ENCODE measurements at regions not wholly inside any gene's neighbourhood (a gene's known extent, or its start where the extent isn't known, plus 50 kb on each side); places are given as distances from the start of the nearest gene placed in this dataset.

- DNase-seq: no peak
Observed at GRCh38 chr1:195158091-195158490, 1450.1 kb downstream of the KCNT2 start.

DNA sequence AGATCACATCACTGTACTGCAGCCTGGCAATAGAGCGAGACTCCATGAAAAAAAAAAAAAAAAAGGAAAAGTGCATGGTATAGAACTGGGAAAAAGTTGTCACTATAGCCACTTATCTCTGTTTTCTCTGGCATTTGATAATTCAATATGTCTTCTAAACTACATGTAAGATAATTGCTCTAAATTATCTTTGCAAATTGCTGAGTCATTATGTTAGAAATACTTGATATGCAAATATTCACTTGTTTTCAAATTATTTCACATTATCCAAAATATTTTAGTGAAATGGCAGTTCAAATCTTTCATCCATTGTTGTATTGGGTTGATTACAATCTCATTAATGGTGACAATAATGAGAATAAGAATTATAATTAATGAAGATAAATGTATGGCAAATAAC is 1455.1 kb downstream of the KCNT2 start:
- no peak for DNase-seq

- DNase-seq: no peak
Observed at GRCh38 chr1:195150768-195151167, 1457.5 kb downstream of the KCNT2 start.

DNA sequence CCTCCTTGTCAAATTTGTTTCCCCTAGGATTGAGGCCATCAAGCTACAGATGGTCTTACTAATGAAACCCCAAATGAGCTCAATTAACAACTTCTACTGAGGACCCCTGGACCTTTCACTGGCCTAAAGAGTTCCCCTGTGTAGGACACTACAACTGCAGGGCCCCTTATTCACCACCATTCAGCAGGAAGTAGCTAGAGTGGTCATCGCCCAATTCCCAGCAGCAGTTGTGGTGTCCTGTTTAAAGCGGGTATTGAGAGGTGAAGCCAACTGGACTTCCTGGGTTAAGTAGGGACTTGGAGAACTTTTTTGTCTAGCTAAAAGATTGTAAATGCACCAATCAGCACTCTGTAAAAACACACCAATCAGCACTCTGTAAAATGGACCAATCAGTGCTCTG is 1466.9 kb downstream of the KCNT2 start:
- DNase-seq: no peak

DNA sequence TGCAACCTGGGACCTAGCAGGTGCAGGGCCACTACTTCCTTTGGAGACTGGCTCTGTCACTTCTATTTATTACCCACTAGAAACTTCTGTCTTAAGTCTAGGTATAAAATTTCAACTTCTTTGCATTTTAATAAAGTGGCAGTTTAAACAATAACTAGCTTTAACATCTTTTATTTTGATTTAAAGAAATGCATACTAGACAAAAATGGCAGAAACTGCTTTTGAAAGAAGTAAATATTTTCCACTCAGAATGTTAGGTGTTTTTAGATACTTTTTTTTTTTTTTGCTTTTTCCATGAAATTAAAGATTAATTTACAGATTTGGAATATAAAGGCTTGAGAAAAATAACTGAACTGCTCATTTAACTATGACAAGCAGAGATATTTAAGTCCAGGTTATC is 1477.6 kb downstream of the KCNT2 start:
- no peak for DNase-seq

DNA sequence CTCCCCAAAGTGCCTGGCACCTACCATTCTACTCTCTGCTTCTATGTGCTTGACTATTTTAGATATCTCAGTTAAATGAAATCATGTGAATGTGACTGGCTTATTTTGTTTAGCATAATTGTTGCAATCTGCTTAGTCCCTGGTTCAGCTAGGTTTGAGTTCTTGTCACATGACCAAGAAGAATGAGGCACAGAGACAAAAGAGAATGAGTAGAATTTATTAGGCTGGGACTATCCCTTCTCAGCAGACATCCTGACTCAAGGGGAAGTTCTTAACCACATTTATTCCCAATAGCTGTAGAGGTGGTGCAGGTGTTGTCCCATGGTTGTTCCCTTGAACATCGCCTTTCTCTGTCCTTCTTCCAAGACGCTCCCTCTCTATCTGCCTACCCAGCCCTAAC is 1485.7 kb downstream of the KCNT2 start:
- no peak for DNase-seq

DNA sequence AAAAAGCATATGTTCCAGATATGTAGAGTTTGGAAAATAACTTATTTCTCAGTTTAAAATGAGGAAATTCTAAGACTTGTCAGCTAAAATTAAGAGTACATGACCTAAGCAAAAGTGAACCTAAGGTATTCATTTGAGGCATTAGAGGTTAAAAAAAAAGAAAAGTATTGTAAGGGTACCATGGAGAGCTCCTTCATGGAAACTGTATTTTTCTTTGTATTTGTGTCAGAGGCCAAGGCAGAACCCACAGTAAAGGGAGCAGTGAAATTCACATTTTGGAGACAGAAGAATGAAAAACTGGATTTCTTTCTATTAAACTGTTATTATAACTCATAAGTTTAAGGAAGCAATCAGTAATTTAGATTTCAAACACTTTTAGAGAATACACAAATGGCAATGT is 1494.8 kb downstream of the KCNT2 start:
- DNase-seq: no peak

GRCh38 chr1:195105773-195106172 is 1502.5 kb downstream of the KCNT2 start:
- DNase-seq: no peak

- DNase-seq: no peak
Observed at GRCh38 chr1:195105281-195105680, 1503.0 kb downstream of the KCNT2 start.

GRCh38 chr1:195097316-195097715 is 1510.9 kb downstream of the KCNT2 start:
- no peak for DNase-seq

- DNase-seq: no peak
Observed at GRCh38 chr1:195096051-195096521, 1512.2 kb downstream of the KCNT2 start.

DNA sequence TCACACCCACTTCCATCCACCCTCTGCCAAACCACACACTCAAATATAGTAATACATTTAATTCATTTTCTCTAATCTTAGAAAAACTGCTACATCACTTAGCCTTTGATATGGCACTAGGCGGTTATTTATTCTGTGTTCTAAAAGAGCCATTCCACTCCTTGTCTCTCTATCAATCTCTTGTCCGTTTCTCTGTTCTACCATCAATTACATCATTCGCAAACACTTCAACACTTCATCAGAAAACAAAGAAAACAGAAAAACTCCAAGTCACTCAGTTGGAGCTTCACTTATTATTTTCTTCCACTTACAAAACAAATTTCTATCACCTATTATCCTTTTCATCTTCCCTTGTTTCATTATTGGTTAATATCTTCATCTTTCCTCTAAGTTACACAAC is 1523.0 kb downstream of the KCNT2 start:
- DNase-seq: no peak

- no peak for DNase-seq
Observed at GRCh38 chr1:195082183-195082582, 1526.1 kb downstream of the KCNT2 start.

- no peak for DNase-seq
Observed at GRCh38 chr1:195076682-195077081, 1531.6 kb downstream of the KCNT2 start.

GRCh38 chr1:195075973-195076372 is 1532.3 kb downstream of the KCNT2 start:
- no peak for DNase-seq

DNA sequence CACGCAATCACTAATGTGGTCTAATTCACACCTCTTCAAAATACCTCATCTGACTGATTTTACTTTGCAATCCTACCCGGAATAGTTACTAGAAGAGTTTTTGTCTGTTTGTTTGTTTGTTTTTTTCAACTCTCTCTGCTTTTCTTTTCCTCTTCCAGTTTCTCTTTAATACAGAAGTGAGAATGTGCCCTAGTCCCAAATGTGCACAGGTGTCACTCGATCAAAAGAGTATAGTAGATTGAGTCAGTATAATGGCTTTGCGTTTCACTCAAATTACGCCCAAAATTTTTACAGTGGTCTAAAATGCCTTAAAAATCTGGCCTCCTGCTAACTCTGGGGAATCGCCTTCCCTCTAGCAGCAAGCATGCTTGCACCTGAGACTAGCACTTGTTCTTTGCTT is 1536.8 kb downstream of the KCNT2 start:
- DNase-seq: no peak

GRCh38 chr1:195065437-195065836 is 1542.8 kb downstream of the KCNT2 start:
- DNase-seq: no peak

DNA sequence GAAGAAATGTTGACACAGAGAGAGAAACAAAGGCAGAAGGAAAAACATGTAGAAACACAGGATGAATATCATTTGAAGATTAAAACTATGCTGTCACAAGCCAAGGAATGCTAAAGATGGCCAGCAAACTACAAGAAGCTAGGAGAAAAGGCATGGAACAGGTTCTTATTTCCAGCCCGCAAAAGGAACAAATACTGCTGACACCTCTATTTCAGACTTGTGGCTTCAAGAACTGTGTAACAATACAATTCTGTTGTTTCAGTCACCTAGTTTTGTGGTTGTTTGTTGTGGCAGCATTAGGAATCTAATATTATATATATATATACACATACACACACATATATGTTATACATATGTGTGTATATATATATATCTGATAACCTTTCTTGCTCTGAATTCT is 1543.9 kb downstream of the KCNT2 start:
- DNase-seq: no peak

DNA sequence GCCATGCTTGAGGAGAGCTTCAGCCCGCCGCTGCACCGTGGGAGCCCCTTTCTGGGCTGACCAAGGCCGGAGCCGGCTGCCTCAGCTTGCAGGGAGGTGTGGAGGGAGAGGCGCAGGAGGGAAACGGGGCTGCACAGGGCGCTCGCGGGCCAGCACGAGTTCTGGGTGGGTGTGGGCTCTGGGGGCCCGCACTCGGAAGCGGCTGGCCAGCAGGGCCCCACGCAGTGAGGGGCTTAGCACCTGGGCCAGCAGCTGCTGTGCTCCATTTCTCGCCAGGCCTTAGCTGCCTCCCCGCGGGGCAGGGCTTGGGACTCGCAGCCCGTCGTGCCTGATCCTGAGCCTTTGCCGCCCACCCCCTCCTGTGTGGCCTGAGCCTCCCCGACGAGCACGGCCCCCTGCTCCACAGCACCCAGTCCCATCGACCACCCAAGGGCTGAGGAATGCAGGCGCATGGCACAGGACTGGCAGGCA is 1554.0 kb downstream of the KCNT2 start:
- no peak for DNase-seq

DNA sequence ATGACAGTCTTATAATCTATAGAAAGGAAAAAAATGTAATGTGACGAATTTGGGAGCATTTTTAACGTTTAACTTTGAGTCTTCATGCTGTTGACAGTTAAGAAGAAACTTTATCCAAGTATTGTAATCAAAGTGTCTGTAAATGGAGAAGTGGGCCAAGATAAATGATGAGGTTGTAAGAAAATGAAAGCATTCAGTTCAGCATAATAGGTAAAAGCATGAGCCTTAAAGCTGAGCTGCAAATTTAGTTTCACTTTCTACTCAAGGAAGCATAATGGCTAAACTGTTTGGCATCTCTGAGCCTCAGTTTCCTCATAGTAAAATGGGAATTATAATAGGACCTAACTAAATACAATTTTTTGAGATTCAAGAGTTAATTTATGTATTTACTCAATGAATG is 1554.8 kb downstream of the KCNT2 start:
- no peak for DNase-seq

- DNase-seq: no peak
Observed at GRCh38 chr1:195047772-195048171, 1560.5 kb downstream of the KCNT2 start.

DNA sequence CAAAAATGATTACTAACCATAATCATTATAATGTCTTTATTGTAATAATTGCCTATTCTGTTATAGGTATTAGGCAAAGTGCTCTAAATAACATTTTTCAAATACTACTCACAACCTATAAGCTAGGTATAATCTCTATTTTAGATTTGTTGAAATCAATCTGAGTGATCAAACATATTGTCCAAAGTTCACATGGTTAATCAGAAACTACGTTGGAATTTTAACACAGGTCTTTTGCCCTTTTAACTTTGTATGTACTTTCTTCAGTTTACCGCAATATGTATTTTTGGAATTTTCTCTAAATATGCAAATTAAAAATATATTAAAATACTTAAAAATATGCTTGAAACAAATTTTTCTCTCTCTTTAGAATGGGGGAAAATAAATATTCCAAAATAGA is 1563.2 kb downstream of the KCNT2 start:
- DNase-seq: no peak

DNA sequence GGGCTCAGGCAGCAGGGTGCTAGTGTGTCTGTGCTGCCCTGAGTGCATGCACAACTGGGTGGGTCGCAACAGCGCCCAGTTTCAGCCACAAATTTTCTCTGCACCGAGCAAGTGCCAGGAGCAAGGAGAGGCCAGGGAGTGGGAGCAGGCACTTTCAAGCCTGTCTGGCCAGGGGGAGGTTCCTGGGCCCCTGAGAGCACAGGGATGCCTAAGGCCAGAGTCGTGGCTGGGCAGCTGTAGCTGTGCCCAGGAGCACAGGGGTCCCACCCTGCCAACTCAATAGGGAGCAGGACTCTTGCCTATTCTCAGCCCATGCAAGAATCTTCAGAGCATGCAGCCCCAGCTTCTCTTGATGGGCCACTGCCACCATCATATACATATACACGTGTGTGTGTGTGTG is 1577.4 kb downstream of the KCNT2 start:
- DNase-seq: no peak

GRCh38 chr1:195026792-195027191 is 1581.4 kb downstream of the KCNT2 start:
- DNase-seq: no peak

DNA sequence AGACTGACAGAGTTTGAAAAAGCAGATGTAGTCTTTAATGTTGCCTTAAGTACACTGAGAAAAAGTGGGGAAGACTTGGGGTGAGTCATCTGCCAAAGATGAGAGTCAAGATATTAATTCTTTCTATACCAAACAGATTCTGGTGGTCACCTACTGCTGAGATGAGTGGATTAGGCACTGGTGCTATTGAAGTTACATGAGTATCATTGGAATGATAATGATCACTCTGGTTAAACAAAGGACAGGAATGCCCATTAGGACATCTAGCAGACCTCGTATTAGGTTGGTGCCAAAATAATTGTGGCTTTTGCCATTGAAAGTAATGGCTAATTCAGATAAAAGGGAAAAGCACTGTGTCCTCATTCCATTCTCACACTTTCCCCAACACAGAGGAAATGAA is 1588.9 kb downstream of the KCNT2 start:
- no peak for DNase-seq

- DNase-seq: no peak
Observed at GRCh38 chr1:195012995-195013394, 1595.2 kb downstream of the KCNT2 start.
